ENCODE measurements at regions not wholly inside any gene's neighbourhood (a gene's known extent, or its start where the extent isn't known, plus 50 kb on each side); places are given as distances from the start of the nearest gene placed in this dataset.
"Not testable (repeated sequence)": the region's sequence is repeated elsewhere in the genome, so short reads cannot be mapped to it uniquely, and the experiment has no call there.

DNA sequence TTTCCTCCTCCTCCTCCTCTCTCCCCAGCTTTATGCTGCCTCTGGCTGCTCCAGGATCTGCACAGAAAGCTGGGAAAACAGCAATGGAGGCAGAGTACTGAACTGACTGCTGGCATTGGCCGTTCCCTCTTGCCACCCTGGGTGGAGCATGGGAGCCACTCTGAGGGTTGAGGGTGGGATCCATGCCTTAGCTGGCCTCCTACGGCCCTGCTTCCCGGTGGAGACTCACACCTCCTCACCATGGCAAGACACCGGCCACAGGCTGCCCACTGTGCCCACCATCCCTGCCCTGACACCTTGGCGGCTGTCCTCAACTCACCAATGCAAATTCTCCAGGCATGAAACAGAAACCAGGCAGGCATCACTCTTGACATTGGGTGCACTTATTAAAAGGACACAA lies 832.3 kb upstream of the ID2 start:
- DNase-seq (ENCODE audit: low read depth in 4 of 4, low spot score in 3 of 4): no peak

DNA sequence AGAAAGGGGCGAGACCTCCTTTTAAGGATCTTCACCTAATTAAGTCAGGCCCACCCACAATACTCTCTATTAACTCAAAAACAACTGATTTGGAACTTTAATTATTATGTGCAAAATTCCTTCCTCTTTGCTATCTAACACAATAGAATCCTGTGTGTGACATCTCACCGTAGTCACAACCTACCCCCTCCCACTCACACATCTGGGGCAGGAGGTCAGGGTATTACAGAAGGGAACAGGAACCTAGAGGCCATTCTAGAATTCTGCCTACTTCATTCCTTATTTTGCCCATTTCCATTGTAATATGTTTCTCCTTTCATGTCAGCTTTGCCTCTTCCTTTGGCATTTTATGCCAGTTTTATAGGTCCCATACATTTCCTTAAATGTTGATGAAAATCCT lies 829.3 kb upstream of the ID2 start:
- no peak for DNase-seq (ENCODE audit: low read depth in 4 of 4, low spot score in 3 of 4)

DNA sequence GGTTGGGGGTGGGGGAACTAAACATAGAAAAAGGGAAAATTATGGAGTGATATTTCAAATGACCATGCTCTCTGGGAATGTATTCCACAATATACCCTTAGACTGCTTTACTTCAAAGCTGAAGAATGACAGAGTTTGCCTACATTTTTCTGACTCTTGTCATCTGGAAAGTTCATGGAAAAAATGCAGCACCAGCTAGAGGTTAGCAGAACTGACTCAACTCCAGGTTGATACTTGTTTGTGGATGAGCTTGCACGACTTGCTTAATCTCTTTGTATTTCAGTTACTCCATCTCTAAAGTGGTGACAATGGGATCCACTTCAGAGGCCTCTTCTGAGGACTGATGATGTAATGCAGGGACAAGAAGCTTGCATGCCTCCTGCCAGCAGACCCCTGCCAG lies 824.0 kb upstream of the ID2 start:
- no peak for DNase-seq (ENCODE audit: low read depth in 4 of 4, low spot score in 3 of 4)

DNA sequence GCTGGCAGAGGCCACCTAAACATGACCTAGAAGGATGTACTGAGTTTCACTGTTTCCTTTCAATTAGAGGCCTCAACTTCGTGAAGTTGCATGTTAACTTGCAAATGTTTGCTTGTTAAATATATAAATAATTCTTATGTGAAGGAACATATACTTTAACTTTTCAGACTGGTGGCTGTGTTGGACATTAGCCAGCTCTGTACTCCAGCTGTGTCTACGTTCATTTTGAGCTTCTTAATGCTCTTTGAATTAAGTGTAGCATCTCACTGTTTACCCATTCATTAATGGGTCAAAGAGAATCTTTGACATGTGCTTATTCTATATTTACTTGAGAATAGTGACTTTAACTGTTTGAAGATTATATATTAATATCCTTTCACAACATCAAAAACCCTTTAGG lies 823.2 kb upstream of the ID2 start:
- no peak for DNase-seq (ENCODE audit: low read depth in 4 of 4, low spot score in 3 of 4)

DNA sequence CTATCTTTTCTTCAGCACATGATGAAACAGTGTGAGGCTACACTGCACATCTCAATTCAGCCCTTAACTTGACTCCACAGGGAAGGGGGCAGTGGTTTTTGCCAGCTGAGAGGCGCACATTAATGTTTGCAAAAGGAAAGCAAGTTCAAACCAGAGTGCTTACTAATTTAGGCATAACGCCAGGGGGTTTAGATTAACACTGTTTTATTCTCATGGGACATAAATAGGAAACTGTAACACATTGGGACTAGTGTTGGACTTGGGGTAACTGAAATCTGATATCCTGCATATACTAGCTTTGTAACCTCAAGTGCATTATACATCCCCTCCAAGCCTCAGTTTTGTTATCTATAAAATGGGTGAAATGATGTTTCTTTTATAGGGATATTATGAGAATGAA lies 821.2 kb upstream of the ID2 start:
- no peak for DNase-seq (ENCODE audit: low read depth in 4 of 4, low spot score in 3 of 4)

DNA sequence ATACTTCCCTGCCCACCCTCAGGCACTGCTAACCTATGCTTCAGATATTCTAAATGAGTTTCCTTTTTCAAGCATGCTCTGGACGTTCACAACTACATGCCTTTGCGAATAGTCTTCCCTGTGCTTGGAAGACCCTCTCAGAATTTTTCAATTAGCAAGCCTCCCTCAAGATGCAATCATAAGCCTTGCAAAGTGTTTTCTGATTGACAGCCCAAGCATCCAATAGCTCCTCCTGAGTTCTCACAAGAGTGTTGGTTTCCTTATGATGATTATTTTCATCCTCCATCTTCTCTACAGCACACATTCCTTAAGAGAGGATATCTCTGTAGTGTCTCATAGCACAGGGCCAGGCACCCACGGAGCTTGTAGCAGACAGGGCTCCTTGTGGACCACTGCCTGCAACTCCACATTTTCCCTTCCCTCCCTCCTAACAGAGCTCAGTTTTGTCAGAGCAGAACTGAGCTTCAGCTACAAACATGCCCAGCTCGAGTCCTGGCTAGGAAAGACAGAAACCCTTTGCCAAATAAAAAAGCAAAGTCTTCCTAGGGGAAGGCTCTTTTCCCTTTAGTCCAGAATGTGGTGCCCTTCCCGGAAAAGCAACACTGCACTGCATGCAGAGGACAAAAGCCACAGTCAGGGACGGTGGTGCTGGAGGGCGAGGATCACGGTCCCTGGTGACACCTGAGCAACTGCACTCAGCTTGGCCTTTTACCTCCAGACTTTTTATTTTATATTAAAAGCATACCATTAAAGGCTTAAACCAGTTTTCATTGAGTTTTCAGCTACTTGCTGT lies 819.8 kb upstream of the ID2 start:
- no peak for DNase-seq (ENCODE audit: low read depth in 4 of 4, low spot score in 3 of 4)

DNA sequence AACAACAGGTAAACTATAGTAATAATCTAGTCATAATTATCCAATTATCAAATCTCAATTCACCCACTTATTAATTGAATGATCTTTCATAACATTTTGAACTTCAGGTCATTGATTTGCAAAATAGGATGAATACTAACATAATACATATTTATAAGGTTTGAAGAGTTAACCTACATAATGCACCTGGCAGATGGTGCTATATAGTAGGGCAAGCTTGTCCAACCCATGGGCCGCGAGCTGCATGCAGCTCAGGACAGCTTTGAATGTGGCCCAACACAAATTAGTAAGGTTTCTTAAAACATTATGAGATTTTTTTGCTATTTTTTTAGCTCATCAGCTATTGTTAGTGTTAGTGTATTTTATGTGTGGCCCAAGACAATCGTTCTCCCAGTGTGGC lies 815.8 kb upstream of the ID2 start:
- DNase-seq (ENCODE audit: low read depth in 4 of 4, low spot score in 3 of 4): no peak

DNA sequence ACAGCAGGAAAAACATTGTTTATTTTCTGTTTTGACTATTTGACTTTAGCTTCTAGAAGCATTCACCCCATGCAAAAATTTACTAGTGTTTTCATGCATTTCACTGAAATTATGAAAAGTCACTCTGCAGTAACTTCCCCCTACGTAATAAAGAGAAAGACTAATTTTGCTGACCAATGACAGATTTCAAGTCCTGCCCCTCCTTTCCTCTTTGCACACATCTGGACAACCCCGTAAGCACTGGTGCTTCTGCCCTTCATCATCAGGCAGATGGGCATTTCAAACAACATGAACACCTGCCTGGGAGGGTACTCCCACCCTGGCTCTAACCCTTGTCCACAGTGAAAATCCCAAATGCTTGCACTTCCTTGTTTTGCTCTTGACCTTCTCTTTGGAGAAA lies 815.0 kb upstream of the ID2 start:
- no peak for DNase-seq (ENCODE audit: low read depth in 4 of 4, low spot score in 3 of 4)

DNA sequence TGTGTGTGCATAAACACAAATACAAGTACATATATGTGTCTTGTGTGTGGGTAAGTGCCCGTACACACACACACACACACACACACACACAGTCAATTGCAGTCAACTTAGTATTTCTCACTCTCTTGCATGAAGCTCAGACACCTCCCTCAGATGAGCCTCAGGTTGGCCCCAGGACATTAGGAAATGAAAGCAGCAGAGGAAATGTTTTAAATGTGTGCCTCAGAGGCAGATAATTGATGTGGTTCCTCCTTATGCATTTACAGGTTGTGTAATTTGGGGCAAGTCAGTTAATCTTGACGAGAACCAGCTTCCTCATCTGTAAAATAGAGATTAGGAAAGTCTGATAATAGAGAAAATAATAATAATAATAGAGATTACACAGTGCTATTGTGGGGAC lies 814.0 kb upstream of the ID2 start:
- no peak for DNase-seq (ENCODE audit: low read depth in 4 of 4, low spot score in 3 of 4)

DNA sequence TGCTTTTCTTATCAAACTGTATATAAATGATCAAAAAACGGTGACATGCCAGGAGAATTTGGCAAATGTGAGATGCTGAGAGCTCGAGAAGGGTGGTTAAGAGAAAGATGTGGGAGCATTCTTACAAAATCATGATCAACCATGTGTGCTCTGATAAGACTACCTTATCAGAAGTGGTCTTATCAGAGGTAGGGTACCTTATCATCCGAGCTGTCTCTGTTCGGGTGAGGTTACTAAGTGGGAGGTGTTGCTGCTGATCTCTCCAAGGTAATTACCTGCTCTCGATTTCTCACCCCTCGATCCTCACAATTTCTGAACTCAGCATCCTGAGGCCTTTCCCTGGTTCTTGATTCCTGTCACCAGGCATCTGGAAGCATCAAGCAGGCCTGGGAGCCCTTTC lies 813.0 kb upstream of the ID2 start:
- no peak for DNase-seq (ENCODE audit: low read depth in 4 of 4, low spot score in 3 of 4)

DNA sequence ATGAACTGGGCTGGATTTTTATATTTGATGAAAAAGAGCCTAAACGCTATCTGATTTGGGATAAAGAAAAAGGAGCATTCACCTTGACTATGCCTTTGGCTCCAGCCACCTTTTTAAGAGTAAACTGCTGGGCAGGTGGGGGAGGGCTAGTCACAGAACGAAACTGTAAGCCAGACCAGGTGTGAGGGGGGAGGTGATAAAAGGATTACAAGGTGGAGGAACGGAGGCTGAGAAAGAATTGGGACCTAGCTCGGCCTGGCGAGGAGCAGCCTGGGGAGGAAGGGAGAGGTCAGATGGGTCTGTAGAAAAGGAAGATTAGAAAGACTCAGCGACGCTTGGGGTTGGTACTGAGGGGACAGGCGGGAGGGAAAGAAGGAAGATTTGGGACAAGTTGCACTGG lies 805.4 kb upstream of the ID2 start:
- DNase-seq (ENCODE audit: low read depth in 4 of 4, low spot score in 3 of 4): not testable (repeated sequence)

DNA sequence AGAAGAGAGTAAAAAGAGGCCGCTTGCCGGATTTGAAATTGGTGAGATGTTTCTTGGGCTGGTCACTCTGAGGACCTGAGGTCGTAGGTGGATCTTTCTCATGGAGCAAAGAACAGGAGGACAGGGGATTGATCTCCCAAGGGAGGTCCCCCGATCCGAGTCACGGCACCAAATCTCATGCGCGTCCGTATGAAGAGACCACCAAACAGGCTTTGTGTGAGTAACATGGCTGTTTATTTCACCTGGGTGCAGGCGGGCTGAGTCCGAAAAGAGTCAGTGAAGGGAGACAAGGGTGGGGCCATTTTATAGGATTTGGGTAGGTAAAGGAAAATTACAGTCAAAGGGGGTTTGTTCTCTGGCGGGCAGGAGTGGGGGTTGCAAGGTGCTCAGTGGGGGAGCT lies 803.6 kb upstream of the ID2 start:
- not testable (repeated sequence) for DNase-seq (ENCODE audit: low read depth in 4 of 4, low spot score in 3 of 4)

DNA sequence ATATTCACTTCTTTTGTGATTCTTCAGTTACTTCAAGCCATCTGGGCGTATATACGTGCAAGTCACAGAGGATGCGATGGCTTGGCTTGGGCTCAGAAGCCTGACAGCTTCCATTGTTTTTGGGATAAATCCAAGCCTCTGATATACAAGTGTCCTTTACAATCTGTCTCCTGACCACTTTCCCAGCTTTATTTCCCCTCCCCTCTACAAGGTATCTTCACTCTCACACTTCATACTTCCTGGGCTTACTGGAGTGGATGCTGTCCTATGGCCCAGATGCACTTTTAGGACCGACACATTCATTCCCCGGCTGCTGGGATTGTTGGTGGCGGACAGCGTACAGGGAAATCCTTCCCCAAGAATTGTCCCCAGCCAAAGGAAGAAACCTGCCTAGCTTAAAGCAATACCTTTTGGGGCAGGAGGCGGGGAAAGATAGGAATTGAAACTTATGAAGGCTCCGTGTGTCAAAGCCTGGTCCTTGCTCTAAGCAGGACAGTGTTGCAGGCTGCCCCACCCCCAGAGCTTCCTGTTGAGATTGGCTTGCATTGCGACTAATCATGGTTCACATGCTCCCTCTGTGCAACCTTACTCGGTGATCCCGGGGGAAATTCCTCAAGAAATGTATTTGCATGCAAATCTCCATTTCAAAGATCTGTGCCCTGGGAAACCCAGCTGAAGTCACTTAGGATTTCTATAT lies 802.9 kb upstream of the ID2 start:
- DNase-seq (ENCODE audit: low read depth in 4 of 4, low spot score in 3 of 4): no peak

DNA sequence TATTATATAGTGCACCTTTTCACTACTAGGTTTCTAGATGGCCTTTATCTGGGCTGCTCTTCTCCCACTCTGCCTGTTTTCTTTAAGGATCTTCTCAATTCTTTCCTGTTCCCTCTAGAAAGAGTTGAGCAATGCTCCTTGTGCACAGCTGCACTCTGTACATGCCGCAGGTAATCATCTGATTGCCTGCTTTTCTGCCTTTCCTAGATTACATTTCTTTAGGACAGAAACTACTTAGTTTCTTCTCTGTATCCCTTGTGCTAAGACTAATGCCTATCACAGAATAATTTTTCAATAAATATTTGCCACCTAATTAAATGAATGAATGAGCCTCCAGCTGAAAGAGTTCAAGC lies 802.4 kb upstream of the ID2 start:
- DNase-seq (ENCODE audit: low read depth in 4 of 4, low spot score in 3 of 4): no peak

DNA sequence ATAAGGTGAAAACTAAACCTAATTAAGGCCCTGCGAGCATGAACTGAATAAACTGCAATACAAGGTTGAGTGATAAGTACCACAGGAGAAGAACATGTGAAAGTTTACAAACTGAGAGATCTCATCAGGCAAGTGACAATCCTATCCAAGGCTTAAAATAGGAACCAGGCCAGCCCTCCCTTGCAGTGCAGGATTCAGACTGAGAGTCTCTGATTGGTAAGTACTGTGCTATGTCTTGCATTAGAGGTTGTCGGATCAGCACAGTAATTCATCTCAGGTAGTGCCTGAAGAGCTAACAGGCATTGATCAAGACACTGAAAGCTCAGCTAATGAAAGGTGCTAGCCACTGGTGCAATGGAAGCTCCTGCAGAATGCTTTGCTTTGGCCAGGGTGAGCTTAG lies 801.7 kb upstream of the ID2 start:
- DNase-seq (ENCODE audit: low read depth in 4 of 4, low spot score in 3 of 4): no peak

DNA sequence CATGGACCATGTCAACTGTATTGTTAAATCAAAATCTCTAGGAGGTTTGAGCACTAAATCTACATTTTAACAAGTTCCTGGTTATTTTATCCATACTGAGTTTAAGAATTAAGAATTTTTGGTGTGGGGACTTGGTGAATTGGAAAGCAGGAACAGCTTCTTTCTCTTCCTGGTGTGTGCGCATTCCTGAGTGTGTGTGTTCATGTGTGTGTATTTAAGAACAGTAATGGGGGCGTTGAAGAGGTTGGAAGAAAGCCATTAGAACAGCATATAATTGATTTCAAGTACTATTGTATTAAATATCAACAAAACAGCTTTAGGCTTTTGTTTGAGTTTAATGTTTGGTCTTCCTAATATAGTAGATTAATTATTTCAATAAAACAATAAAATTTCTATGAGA lies 801.3 kb upstream of the ID2 start:
- DNase-seq (ENCODE audit: low read depth in 4 of 4, low spot score in 3 of 4): no peak

DNA sequence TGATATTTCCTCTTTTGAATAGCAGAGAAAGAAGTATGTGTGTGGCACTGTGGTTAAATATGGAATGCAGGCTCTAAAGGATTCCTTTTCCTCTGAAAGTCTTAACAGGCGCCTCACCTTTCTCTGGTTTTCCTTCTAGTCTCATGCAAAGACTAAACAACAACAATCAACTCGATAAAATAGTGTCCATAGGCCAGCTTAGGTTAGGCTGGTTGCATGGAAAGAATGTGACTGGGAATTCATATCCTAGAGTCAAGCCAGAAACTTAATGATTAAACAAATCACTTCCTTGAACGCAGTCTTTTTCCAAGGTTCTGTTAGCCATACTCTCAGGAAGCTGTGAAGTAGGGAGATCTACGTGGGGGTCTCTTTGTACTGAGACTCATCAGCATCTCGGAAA lies 800.8 kb upstream of the ID2 start:
- DNase-seq (ENCODE audit: low read depth in 4 of 4, low spot score in 3 of 4): peak in 1 of 4 donors; percentile 8

DNA sequence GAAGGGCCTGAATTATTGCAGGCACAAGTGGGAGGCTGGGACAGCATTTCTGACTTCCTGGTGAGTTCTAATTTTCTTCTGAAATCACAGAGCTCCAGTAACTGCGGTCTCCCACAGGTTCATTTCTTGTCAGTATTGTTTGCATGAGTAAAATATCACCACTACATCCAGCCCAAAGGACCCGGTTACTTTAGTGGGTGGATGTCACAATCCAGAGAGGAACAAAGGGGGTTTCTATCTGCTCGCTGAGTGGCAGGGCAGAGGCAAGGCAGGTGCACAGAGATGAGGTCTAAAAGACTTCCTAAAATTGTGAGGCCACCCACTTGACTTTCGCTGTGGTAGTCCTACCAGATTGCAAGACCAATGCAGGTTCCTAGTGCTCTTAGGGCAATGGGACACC lies 800.4 kb upstream of the ID2 start:
- DNase-seq (ENCODE audit: low read depth in 4 of 4, low spot score in 3 of 4): no peak

DNA sequence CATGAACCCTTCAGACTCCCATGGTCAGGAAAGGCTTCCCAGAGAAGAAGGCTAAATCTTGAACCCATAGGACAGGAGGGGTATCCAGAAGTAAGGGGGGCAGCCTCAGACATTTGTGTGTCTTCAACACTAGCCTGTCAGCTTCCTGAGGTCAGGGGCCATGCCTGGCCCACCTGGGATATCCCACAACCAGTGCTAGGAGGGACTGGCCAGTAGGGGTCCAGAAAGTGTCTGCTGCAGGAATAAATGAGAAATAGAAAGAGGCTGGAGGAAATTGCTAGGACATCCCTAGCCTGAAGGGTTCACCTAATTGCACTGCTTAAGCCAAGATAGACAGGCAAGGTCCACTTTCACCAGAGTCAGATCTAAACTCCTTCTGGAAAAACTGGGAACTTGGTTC lies 799.6 kb upstream of the ID2 start:
- no peak for DNase-seq (ENCODE audit: low read depth in 4 of 4, low spot score in 3 of 4)

DNA sequence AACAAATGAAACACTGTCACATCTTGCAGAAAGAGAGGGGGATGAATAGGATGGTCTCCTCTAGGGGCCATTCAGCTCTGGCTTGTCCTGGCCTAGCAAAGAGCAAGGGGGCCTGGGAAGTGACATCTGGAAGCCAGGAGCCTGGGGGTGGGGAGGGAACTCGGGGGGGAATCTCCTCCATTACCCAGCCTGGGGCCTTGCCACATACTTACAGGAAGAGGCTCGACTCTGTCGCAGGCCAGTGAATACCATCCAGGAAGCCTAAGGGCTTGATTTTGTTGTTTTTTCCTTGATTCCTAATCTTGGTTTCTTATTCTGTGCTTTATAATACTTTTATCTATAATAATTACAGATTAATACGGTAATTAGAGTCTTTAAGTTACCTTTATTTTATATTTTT lies 797.5 kb upstream of the ID2 start:
- DNase-seq (ENCODE audit: low read depth in 4 of 4, low spot score in 3 of 4): no peak

DNA sequence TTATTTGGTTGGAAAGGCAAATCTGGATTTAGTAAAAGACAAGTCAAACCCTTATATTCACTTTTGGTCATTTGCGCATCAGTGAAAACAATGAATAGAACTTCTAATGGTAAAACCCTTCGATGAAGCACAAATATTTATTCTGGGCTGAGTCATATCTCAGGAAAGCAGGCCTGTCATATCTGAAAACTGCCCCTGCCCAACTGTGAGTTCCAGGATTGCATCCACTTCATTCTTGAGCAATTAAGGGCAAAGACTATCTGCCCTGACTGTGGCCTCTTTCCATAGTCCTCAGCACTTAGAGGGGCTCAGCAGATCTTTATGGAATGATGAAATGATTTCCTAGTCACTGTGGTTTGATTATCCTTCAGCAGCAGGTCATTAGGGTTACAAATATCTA lies 795.2 kb upstream of the ID2 start:
- DNase-seq (ENCODE audit: low read depth in 4 of 4, low spot score in 3 of 4): no peak

DNA sequence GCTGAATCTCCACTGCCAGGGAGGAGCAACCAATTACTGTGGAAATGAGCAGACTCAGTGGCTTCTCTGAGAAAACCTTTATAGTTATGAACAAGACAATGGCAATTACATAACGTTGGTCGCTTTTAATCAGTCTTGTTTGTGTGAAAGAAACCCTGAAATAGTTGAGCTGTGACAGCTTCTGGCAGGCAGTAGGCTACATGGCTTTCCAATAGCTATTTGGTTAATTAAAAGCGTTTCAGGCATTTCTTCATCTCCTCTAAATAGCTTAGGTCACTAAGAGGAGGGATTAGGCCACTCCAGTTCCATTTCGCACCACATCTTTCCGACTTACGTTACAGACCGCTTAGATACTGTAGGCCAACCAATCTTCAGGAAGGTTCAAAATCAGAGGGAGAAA lies 794.4 kb upstream of the ID2 start:
- no peak for DNase-seq (ENCODE audit: low read depth in 4 of 4, low spot score in 3 of 4)

DNA sequence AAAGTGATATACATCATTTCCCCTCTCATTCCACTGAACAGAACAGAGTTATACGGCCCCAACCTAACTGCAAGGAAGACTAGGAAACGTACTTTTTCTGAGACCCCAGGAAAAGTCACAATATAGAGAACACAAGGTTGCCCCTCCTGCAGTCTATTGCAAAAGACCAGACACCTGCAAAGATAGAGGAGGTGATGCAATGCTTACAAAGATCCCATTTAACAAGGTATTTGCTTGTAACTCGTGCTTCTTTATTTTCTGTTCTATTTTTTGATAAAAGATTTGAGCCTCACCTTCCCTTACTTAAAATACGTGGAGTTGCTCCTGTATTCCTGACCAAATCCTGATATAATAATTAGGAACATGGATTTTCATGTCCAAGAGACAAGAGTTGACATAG lies 793.0 kb upstream of the ID2 start:
- DNase-seq (ENCODE audit: low read depth in 4 of 4, low spot score in 3 of 4): no peak

Data from right renal pelvis (tissue), 4 donors.